ENCODE measurements at regions not wholly inside any gene's neighbourhood (a gene's known extent, or its start where the extent isn't known, plus 50 kb on each side); places are given as distances from the start of the nearest gene placed in this dataset.

GRCh38 chr16:59114790-59115189 lies 380.7 kb upstream of the GOT2 start:
- no peaks in the 10 kb centered on the region for H3K9me1 ChIP-seq (ENCODE audit: control insufficient read depth, insufficient read depth, low read length)
- H3K9me3 ChIP-seq (replicated peaks; ENCODE audit: control insufficient read depth, insufficient read depth, low read depth, low read length): no peaks in the 10 kb centered on the region; the same call in 1 of the 2 replicates
- H3K4me1 ChIP-seq (replicated peaks in 1 of 2; ENCODE audit: control insufficient read depth in 2 of 2, insufficient read depth in 2 of 2, low read length in 2 of 2): no peaks in the 10 kb centered on the region
- in situ Hi-C loops (cut with MboI): no loop called here
- ChIA-PET CTCF (ENCODE audit: low intra/inter-chr PET ratio) (no interaction called here), POLR2A (no interaction called here)
- ATAC-seq (no peak), DNase-seq (ENCODE audit: extremely low read depth in 1 of 4, low spot score in 3 of 4) (no peak), FAIRE-seq (no peak)
- no peak overlapping the region for H3K27ac ChIP-seq (ENCODE audit: extremely low read depth, low read depth, low read length)
- H3K4me3 ChIP-seq: no peak overlapping the region
- H2AFZ ChIP-seq (ENCODE audit: low read depth, low read length): no peak overlapping the region
- intact Hi-C loops (cut with micrococcal nuclease): no loop called here
- H3K36me3 ChIP-seq (ENCODE audit: control insufficient read depth, insufficient read depth, low read length): no peaks in the 10 kb centered on the region
- H3K79me2 ChIP-seq (ENCODE audit: control insufficient read depth, insufficient read depth, low read length): no peaks in the 10 kb centered on the region
- no peak overlapping the region for H3K4me2 ChIP-seq (ENCODE audit: insufficient read depth, low read length)
- no peaks in the 10 kb centered on the region for H4K20me1 ChIP-seq (replicated peaks; ENCODE audit: control insufficient read depth, insufficient read depth, low read length)
- TF ChIP-seq POLR3G (IDR thresholded peaks at IDR 0.05; ENCODE audit: extremely low read depth, insufficient read length, insufficient replicate concordance) (no peak), PRDM10 (IDR thresholded peaks at IDR 0.05; ENCODE audit: partially characterized antibody) (no peak), ZNF3 (CRISPR knock-in tag; IDR thresholded peaks at IDR 0.05) (no peak), ZNF280B (CRISPR knock-in tag; IDR thresholded peaks at IDR 0.05) (no peak), FOXM1 (IDR thresholded peaks at IDR 0.05; ENCODE audit: low read depth) (no peak), FOXM1 (CRISPR knock-in tag; IDR thresholded peaks at IDR 0.05; ENCODE audit: low read depth) (no peak), FUS (optimal IDR thresholded peaks at IDR 0.05; ENCODE audit: low read depth, low read length) (no peak), HINFP (tag; conservative IDR thresholded peaks at IDR 0.05; ENCODE audit: low read depth) (no peak)
- WGBS (ENCODE audit: insufficient coverage, low coverage, missing lambda C conversion rate): 0% methylated on average over 1 of the region's 1 CpG
- no TSS peak for BruUV-seq (replicated peaks)
- H3K9ac ChIP-seq (ENCODE audit: insufficient read depth in 1 of 2, low read depth in 2 of 2, low read length in 2 of 2): no peak overlapping the region
- no peaks in the 10 kb centered on the region for H3K27me3 ChIP-seq (ENCODE audit: control insufficient read depth in 2 of 2, insufficient read depth in 2 of 2, low read length in 2 of 2)
